ENCODE measurements at regions not wholly inside any gene's neighbourhood (a gene's known extent, or its start where the extent isn't known, plus 50 kb on each side); places are given as distances from the start of the nearest gene placed in this dataset.

GRCh38 chr13:72648513-72649065 is 78.8 kb downstream of the MZT1 start:
- Histone ChIP-seq H3K27me3 (replicated peaks in 1 of 2; ENCODE audit: control insufficient read depth in 2 of 2, extremely low read depth in 1 of 2, insufficient read depth in 2 of 2, low read length in 1 of 2) (no peaks in the 10 kb centered on the region), H3K4me3 (ENCODE audit: control insufficient read depth in 1 of 2, extremely low read depth in 1 of 2, low read length in 1 of 2) (no peak overlapping the region), H3K9me3 (no peaks in the 10 kb centered on the region), H3K4me1 (ENCODE audit: control insufficient read depth in 1 of 2, extremely low read depth in 1 of 2, insufficient read depth in 2 of 2, low read length in 2 of 2) (no peaks in the 10 kb centered on the region), H3K27ac (ENCODE audit: low read length) (no peak overlapping the region), H3K36me3 (ENCODE audit: control insufficient read depth in 2 of 2, extremely low read depth in 1 of 2, insufficient read depth in 1 of 2, low read length in 1 of 2) (no peaks in the 10 kb centered on the region)
- Mint-ChIP-seq H3K9me3 (no peaks in the 10 kb centered on the region), H3K27ac (no peak overlapping the region), H3K27me3 (peaks cover 11 to 15% of the 10 kb centered on the region in 2 donors), H3K4me3 (no peak overlapping the region), H3K36me3 (no peaks in the 10 kb centered on the region), H3K4me1 (no peaks in the 10 kb centered on the region)
- POLR2A ChIA-PET: no interaction called here
- DNase-seq: no peak
- CTCF ChIA-PET: interaction anchor here in 1 of 2 donors (0.6 kb wide), 1 partner anchor 11 kb away, joined by 3 read pairs; no protein-coding TSS in a partner anchor
- ATAC-seq (replicated peaks in 1 of 4): no peak
- 80% methylated on average over 4 of the region's 8 CpGs for WGBS (ENCODE audit: insufficient coverage)

- DNase-seq (no peak), ATAC-seq (replicated peaks in 1 of 4) (no peak)
- H3K36me3 Mint-ChIP-seq: no peaks in the 10 kb centered on the region
- no CpG with 5 or more reads among the region's 2 CpGs for WGBS (ENCODE audit: insufficient coverage)
- H3K27ac Mint-ChIP-seq: no peak overlapping the region
- Histone ChIP-seq H3K27me3 (replicated peaks in 1 of 2; ENCODE audit: control insufficient read depth in 2 of 2, extremely low read depth in 1 of 2, insufficient read depth in 2 of 2, low read length in 1 of 2) (no peaks in the 10 kb centered on the region), H3K27ac (ENCODE audit: low read length) (no peak overlapping the region), H3K4me1 (ENCODE audit: control insufficient read depth in 1 of 2, extremely low read depth in 1 of 2, insufficient read depth in 2 of 2, low read length in 2 of 2) (no peaks in the 10 kb centered on the region), H3K9me3 (no peaks in the 10 kb centered on the region), H3K36me3 (ENCODE audit: control insufficient read depth in 2 of 2, extremely low read depth in 1 of 2, insufficient read depth in 1 of 2, low read length in 1 of 2) (no peaks in the 10 kb centered on the region), H3K4me3 (ENCODE audit: control insufficient read depth in 1 of 2, extremely low read depth in 1 of 2, low read length in 1 of 2) (no peak overlapping the region)
- H3K4me3 Mint-ChIP-seq: no peak overlapping the region
- H3K9me3 Mint-ChIP-seq: no peaks in the 10 kb centered on the region
- H3K27me3 Mint-ChIP-seq: peaks cover 10 to 14% of the 10 kb centered on the region in 2 donors
- POLR2A ChIA-PET: interaction anchor here in 1 of 2 donors (0.7 kb wide), 1 partner anchor 8 kb away, joined by 3 read pairs; no protein-coding TSS in a partner anchor
- CTCF ChIA-PET: interaction anchor here in 1 of 2 donors (0.6 kb wide), 1 partner anchor 1133 kb away, joined by 3 read pairs; no protein-coding TSS in a partner anchor
- H3K4me1 Mint-ChIP-seq: no peaks in the 10 kb centered on the region
Measured at GRCh38 chr13:72647422-72647821, 80.0 kb downstream of the MZT1 start.

GRCh38 chr13:72645521-72645920 is 81.9 kb downstream of the MZT1 start:
- Mint-ChIP-seq H3K4me3 (no peak overlapping the region), H3K4me1 (no peaks in the 10 kb centered on the region), H3K36me3 (no peaks in the 10 kb centered on the region), H3K27me3 (peaks cover 7 to 11% of the 10 kb centered on the region in 2 donors), H3K27ac (no peak overlapping the region), H3K9me3 (no peaks in the 10 kb centered on the region)
- no peak overlapping the region for H3K27ac ChIP-seq (ENCODE audit: low read length)
- DNase-seq (no peak), ATAC-seq (replicated peaks in 1 of 4) (no peak)
- ChIA-PET CTCF (no interaction called here), POLR2A (no interaction called here)
- H3K9me3 ChIP-seq: no peaks in the 10 kb centered on the region
- H3K4me1 ChIP-seq (ENCODE audit: control insufficient read depth in 1 of 2, extremely low read depth in 1 of 2, insufficient read depth in 2 of 2, low read length in 2 of 2): no peaks in the 10 kb centered on the region
- WGBS (ENCODE audit: insufficient coverage): 72% methylated on average over 3 of the region's 4 CpGs
- H3K4me3 ChIP-seq (ENCODE audit: control insufficient read depth in 1 of 2, extremely low read depth in 1 of 2, low read length in 1 of 2): no peak overlapping the region
- no peaks in the 10 kb centered on the region for H3K27me3 ChIP-seq (replicated peaks in 1 of 2; ENCODE audit: control insufficient read depth in 2 of 2, extremely low read depth in 1 of 2, insufficient read depth in 2 of 2, low read length in 1 of 2)
- H3K36me3 ChIP-seq (ENCODE audit: control insufficient read depth in 2 of 2, extremely low read depth in 1 of 2, insufficient read depth in 1 of 2, low read length in 1 of 2): no peaks in the 10 kb centered on the region

- no peaks in the 10 kb centered on the region for H3K36me3 ChIP-seq (ENCODE audit: control insufficient read depth in 2 of 2, extremely low read depth in 1 of 2, insufficient read depth in 1 of 2, low read length in 1 of 2)
- CTCF ChIA-PET: interaction anchor here (0.7 to 1.4 kb wide), 6 partner anchors 9 to 145 kb away, joined by 3 to 6 read pairs (median 4); no protein-coding TSS in a partner anchor
- Mint-ChIP-seq H3K4me1 (no peaks in the 10 kb centered on the region), H3K4me3 (no peak overlapping the region), H3K9me3 (no peaks in the 10 kb centered on the region), H3K27ac (no peak overlapping the region), H3K27me3 (peaks cover 3 to 7% of the 10 kb centered on the region in 2 donors), H3K36me3 (no peaks in the 10 kb centered on the region)
- WGBS (ENCODE audit: insufficient coverage): no CpG with 5 or more reads among the region's 3 CpGs
- ATAC-seq (replicated peaks in 1 of 4) (no peak), DNase-seq (peak in 26 of 35 experiments; percentile 1 to 57 (median 28))
- no peaks in the 10 kb centered on the region for H3K4me1 ChIP-seq (ENCODE audit: control insufficient read depth in 1 of 2, extremely low read depth in 1 of 2, insufficient read depth in 2 of 2, low read length in 2 of 2)
- H3K27me3 ChIP-seq (replicated peaks in 1 of 2; ENCODE audit: control insufficient read depth in 2 of 2, extremely low read depth in 1 of 2, insufficient read depth in 2 of 2, low read length in 1 of 2): no peaks in the 10 kb centered on the region
- H3K9me3 ChIP-seq: no peaks in the 10 kb centered on the region
- H3K27ac ChIP-seq (ENCODE audit: low read length): no peak overlapping the region
- no peak overlapping the region for H3K4me3 ChIP-seq (ENCODE audit: control insufficient read depth in 1 of 2, extremely low read depth in 1 of 2, low read length in 1 of 2)
- POLR2A ChIA-PET: interaction anchor here in 1 of 2 donors (0.6 kb wide), 1 partner anchor 17 kb away, joined by 3 read pairs; no protein-coding TSS in a partner anchor
Measured at GRCh38 chr13:72643311-72643989, 84.0 kb downstream of the MZT1 start.

GRCh38 chr13:72639377-72639776 is 88.1 kb downstream of the MZT1 start:
- Histone ChIP-seq H3K27ac (ENCODE audit: low read length) (no peak overlapping the region), H3K4me3 (ENCODE audit: control insufficient read depth in 1 of 2, extremely low read depth in 1 of 2, low read length in 1 of 2) (no peak overlapping the region), H3K36me3 (ENCODE audit: control insufficient read depth in 2 of 2, extremely low read depth in 1 of 2, insufficient read depth in 1 of 2, low read length in 1 of 2) (no peaks in the 10 kb centered on the region), H3K4me1 (ENCODE audit: control insufficient read depth in 1 of 2, extremely low read depth in 1 of 2, insufficient read depth in 2 of 2, low read length in 2 of 2) (no peaks in the 10 kb centered on the region), H3K9me3 (no peaks in the 10 kb centered on the region), H3K27me3 (replicated peaks in 1 of 2; ENCODE audit: control insufficient read depth in 2 of 2, extremely low read depth in 1 of 2, insufficient read depth in 2 of 2, low read length in 1 of 2) (no peaks in the 10 kb centered on the region)
- Mint-ChIP-seq H3K36me3 (no peaks in the 10 kb centered on the region), H3K4me3 (no peak overlapping the region), H3K4me1 (no peaks in the 10 kb centered on the region), H3K27me3 (peaks cover 0 to 4% of the 10 kb centered on the region in 2 donors), H3K9me3 (no peaks in the 10 kb centered on the region), H3K27ac (no peak overlapping the region)
- ChIA-PET CTCF (no interaction called here), POLR2A (no interaction called here)
- WGBS (ENCODE audit: insufficient coverage): no CpG with 5 or more reads among the region's 5 CpGs
- ATAC-seq (replicated peaks in 1 of 4) (no peak), DNase-seq (no peak)

GRCh38 chr13:72638059-72638815 is 89.2 kb downstream of the MZT1 start:
- Histone ChIP-seq H3K27me3 (replicated peaks in 1 of 2; ENCODE audit: control insufficient read depth in 2 of 2, extremely low read depth in 1 of 2, insufficient read depth in 2 of 2, low read length in 1 of 2) (no peaks in the 10 kb centered on the region), H3K4me3 (ENCODE audit: control insufficient read depth in 1 of 2, extremely low read depth in 1 of 2, low read length in 1 of 2) (no peak overlapping the region), H3K36me3 (ENCODE audit: control insufficient read depth in 2 of 2, extremely low read depth in 1 of 2, insufficient read depth in 1 of 2, low read length in 1 of 2) (no peaks in the 10 kb centered on the region), H3K4me1 (ENCODE audit: control insufficient read depth in 1 of 2, extremely low read depth in 1 of 2, insufficient read depth in 2 of 2, low read length in 2 of 2) (no peaks in the 10 kb centered on the region), H3K9me3 (no peaks in the 10 kb centered on the region), H3K27ac (ENCODE audit: low read length) (no peak overlapping the region)
- POLR2A ChIA-PET: no interaction called here
- no peaks in the 10 kb centered on the region for H3K36me3 Mint-ChIP-seq
- CTCF ChIA-PET: no interaction called here
- H3K4me1 Mint-ChIP-seq: no peaks in the 10 kb centered on the region
- 90% methylated on average over 1 of the region's 7 CpGs for WGBS (ENCODE audit: insufficient coverage)
- no peak overlapping the region for H3K27ac Mint-ChIP-seq
- H3K27me3 Mint-ChIP-seq: peaks cover 0 to 4% of the 10 kb centered on the region in 2 donors
- H3K9me3 Mint-ChIP-seq: no peaks in the 10 kb centered on the region
- ATAC-seq (replicated peaks in 1 of 4): no peak
- H3K4me3 Mint-ChIP-seq: no peak overlapping the region
- no peak for DNase-seq
